Activated naive CD8-positive, alpha-beta T cell treated with anti-CD3 and anti-CD28 coated beads for 36 hours (primary cell): ENCODE measurements at regions not wholly inside any gene's neighbourhood (a gene's known extent, or its start where the extent isn't known, plus 50 kb on each side); places are given as distances from the start of the nearest gene placed in this dataset.

Experiments
- DNase-seq: peaks from one replicate; pipeline ENCODE4 v3.0.0; 2021
- H3K27ac Mint-ChIP-seq: one replicate; pipeline ENCODE4 v1.8.0; 2022; ENCODE audit warnings: mild to moderate bottlenecking, moderate library complexity, mixed read lengths
- H3K27me3 Mint-ChIP-seq: one replicate; pipeline ENCODE4 v1.8.0; 2022; ENCODE audit warnings: mild to moderate bottlenecking, mixed read lengths
- H3K36me3 Mint-ChIP-seq: one replicate; pipeline ENCODE4 v1.8.0; 2021; ENCODE audit warnings: mild to moderate bottlenecking, mixed read lengths
- H3K4me1 Mint-ChIP-seq: one replicate; pipeline ENCODE4 v1.8.0; 2021; ENCODE audit warnings: mixed read lengths
- H3K4me3 Mint-ChIP-seq: one replicate; pipeline ENCODE4 v1.8.0; 2022; ENCODE audit warnings: mild to moderate bottlenecking, moderate library complexity, mixed read lengths
- H3K9me3 Mint-ChIP-seq: one replicate; pipeline ENCODE4 v1.8.0; 2022; ENCODE audit warnings: mixed read lengths

GRCh38 chr21:28761674-28762356 lies 230.9 kb downstream of the LTN1 start:
- DNase-seq, result no peak
- Mint-ChIP-seq H3K4me3 (no peak overlapping the region), H3K36me3 (peaks cover 13% of the 10 kb centered on the region), H3K4me1 (no peaks in the 10 kb centered on the region), H3K9me3 (peaks cover 8% of the 10 kb centered on the region), H3K27ac (no peak overlapping the region), H3K27me3 (no peaks in the 10 kb centered on the region)

DNA sequence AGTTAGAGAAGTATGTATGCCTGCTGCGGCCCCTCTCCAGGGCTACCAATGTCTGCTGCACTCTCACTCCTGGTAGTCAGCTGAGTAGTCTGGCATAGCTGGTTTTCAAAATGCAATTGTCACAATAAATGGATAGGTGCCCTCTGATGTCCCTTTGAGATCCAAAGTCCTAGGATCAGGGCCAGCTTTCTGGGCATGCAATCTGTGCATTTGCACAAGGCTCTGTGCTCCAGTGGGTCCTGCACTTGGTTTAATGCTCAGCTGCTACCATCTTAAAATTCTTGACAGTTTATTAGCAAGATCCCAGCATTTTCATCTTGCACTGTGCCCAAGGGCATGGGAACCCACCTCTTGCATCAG lies 233.8 kb downstream of the LTN1 start:
- no peak for DNase-seq
- Mint-ChIP-seq H3K4me1 (no peaks in the 10 kb centered on the region), H3K27me3 (no peaks in the 10 kb centered on the region), H3K36me3 (peaks cover 4% of the 10 kb centered on the region), H3K9me3 (no peaks in the 10 kb centered on the region), H3K27ac (no peak overlapping the region), H3K4me3 (no peak overlapping the region)

DNA sequence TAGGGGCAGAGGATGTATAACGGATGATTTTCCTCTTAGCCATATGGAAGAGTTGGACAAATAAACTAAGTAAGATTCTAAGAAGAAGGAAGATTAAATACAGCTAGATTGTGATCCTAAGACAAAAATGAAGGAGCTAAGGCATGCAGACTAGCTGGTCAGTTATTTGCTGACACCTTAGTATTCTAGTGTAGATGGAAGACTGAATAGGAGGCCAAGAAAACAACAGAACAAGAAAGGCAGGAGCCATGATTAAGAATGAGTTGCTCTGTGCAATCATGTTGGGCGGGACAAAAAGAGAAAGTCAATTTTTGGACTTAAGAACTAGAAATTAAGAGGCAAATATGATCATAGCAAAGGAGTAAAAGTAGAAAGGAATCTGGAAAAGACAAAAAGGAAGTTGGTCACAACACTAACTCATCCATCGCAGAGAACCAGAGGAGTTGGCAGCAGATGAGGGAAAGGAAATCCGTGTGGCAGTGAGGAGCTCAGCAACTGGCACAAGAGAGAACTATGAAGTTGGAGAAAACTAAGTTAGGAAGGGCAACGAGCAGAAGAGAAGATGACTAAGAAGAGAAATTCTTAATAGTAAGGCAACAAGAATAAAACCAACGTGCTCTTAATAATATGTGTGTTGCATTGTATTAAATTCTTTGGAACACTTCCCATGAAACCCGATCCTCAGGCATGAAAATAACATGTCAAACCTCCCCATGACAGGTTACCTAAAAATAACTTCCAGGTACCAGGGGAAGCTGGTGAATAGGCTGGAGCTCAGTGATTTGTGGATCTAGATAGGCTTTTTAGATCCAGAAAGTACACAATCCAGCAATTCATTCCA lies 234.4 kb downstream of the LTN1 start:
- Mint-ChIP-seq H3K27ac (no peak overlapping the region), H3K27me3 (no peaks in the 10 kb centered on the region), H3K4me1 (no peaks in the 10 kb centered on the region), H3K9me3 (no peaks in the 10 kb centered on the region), H3K4me3 (no peak overlapping the region), H3K36me3 (peaks cover 4% of the 10 kb centered on the region)
- no peak for DNase-seq

GRCh38 chr21:28754862-28755261 lies 237.8 kb downstream of the LTN1 start:
- Mint-ChIP-seq H3K9me3 (no peaks in the 10 kb centered on the region), H3K27me3 (no peaks in the 10 kb centered on the region), H3K36me3 (peaks cover 2% of the 10 kb centered on the region), H3K27ac (no peak overlapping the region), H3K4me3 (no peak overlapping the region), H3K4me1 (no peaks in the 10 kb centered on the region)
- DNase-seq, result no peak

- DNase-seq, result no peak
- H3K4me1 Mint-ChIP-seq, result no peaks in the 10 kb centered on the region
- no peaks in the 10 kb centered on the region for H3K36me3 Mint-ChIP-seq
- H3K4me3 Mint-ChIP-seq, result no peak overlapping the region
- H3K27ac Mint-ChIP-seq, result no peak overlapping the region
- no peaks in the 10 kb centered on the region for H3K27me3 Mint-ChIP-seq
- no peaks in the 10 kb centered on the region for H3K9me3 Mint-ChIP-seq
Observed at GRCh38 chr21:28754127-28754611, 238.5 kb downstream of the LTN1 start.

- no peak overlapping the region for H3K27ac Mint-ChIP-seq
- H3K36me3 Mint-ChIP-seq, result no peaks in the 10 kb centered on the region
- H3K9me3 Mint-ChIP-seq, result no peaks in the 10 kb centered on the region
- no peaks in the 10 kb centered on the region for H3K4me1 Mint-ChIP-seq
- H3K4me3 Mint-ChIP-seq, result no peak overlapping the region
- no peaks in the 10 kb centered on the region for H3K27me3 Mint-ChIP-seq
- no peak for DNase-seq
Observed at GRCh38 chr21:28752131-28752530, 240.5 kb downstream of the LTN1 start.

GRCh38 chr21:28751176-28751575 lies 241.5 kb downstream of the LTN1 start:
- no peak overlapping the region for H3K27ac Mint-ChIP-seq
- no peaks in the 10 kb centered on the region for H3K36me3 Mint-ChIP-seq
- no peak for DNase-seq
- H3K27me3 Mint-ChIP-seq, result no peaks in the 10 kb centered on the region
- no peak overlapping the region for H3K4me3 Mint-ChIP-seq
- no peaks in the 10 kb centered on the region for H3K9me3 Mint-ChIP-seq
- no peaks in the 10 kb centered on the region for H3K4me1 Mint-ChIP-seq

DNA sequence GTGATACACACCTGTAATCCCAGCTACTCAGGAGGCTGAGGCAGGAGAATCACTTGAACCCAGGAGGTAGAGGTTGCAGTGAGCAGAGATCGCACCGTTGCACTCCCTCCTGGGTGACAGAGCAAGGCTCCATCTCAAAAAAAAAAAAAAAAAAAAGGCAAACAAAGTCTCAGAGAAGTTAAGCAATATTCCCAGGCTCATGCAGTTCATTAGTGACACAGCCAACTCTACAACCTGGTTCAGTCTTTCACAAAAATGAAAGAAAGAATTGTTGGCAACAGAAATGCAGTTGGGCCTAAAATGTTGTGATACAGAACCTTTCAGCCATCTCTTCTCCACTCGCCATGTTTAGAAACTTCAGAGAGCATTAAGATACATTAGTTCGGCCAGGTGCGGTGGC lies 242.1 kb downstream of the LTN1 start:
- Mint-ChIP-seq H3K36me3 (no peaks in the 10 kb centered on the region), H3K4me1 (no peaks in the 10 kb centered on the region), H3K4me3 (no peak overlapping the region), H3K27ac (no peak overlapping the region), H3K9me3 (no peaks in the 10 kb centered on the region), H3K27me3 (no peaks in the 10 kb centered on the region)
- DNase-seq, result no peak

GRCh38 chr21:28749536-28749935 lies 243.1 kb downstream of the LTN1 start:
- Mint-ChIP-seq H3K27ac (no peak overlapping the region), H3K36me3 (no peaks in the 10 kb centered on the region), H3K4me1 (no peaks in the 10 kb centered on the region), H3K9me3 (no peaks in the 10 kb centered on the region), H3K27me3 (no peaks in the 10 kb centered on the region), H3K4me3 (no peak overlapping the region)
- no peak for DNase-seq

- no peak for DNase-seq
- H3K27ac Mint-ChIP-seq, result no peak overlapping the region
- no peak overlapping the region for H3K4me3 Mint-ChIP-seq
- H3K9me3 Mint-ChIP-seq, result no peaks in the 10 kb centered on the region
- no peaks in the 10 kb centered on the region for H3K4me1 Mint-ChIP-seq
- no peaks in the 10 kb centered on the region for H3K27me3 Mint-ChIP-seq
- H3K36me3 Mint-ChIP-seq, result peaks cover 3% of the 10 kb centered on the region
Observed at GRCh38 chr21:28747464-28747863, 245.2 kb downstream of the LTN1 start.

- H3K27me3 Mint-ChIP-seq, result no peaks in the 10 kb centered on the region
- peaks cover 3% of the 10 kb centered on the region for H3K36me3 Mint-ChIP-seq
- no peak overlapping the region for H3K4me3 Mint-ChIP-seq
- DNase-seq, result no peak
- H3K9me3 Mint-ChIP-seq, result no peaks in the 10 kb centered on the region
- H3K27ac Mint-ChIP-seq, result no peak overlapping the region
- no peaks in the 10 kb centered on the region for H3K4me1 Mint-ChIP-seq
Observed at GRCh38 chr21:28746166-28746565, 246.5 kb downstream of the LTN1 start.

- DNase-seq, result peak; percentile 59
- Mint-ChIP-seq H3K9me3 (no peaks in the 10 kb centered on the region), H3K36me3 (peaks cover 3% of the 10 kb centered on the region), H3K4me1 (no peaks in the 10 kb centered on the region), H3K4me3 (no peak overlapping the region), H3K27ac (no peak overlapping the region), H3K27me3 (no peaks in the 10 kb centered on the region)
Observed at GRCh38 chr21:28745131-28746016, 247.3 kb downstream of the LTN1 start.

DNA sequence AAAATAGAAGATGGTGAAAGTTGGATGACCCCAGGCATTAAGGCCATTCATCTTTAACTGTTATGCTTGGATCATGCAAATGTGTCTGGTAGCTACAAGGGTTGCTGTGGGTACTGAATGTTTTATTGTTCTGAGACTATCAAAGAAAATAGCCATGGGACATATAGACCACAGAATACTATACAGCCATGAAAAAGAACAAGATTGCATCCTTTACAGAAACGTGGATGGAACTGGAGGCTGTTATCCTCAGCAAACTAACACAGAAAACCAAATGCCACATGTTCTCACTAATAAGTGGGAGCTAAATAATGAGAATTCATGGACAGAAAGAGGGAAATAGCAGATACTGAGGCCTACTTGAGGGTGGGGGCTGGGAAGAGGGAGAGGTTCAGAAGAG lies 249.0 kb downstream of the LTN1 start:
- peaks cover 4% of the 10 kb centered on the region for H3K4me1 Mint-ChIP-seq
- no peaks in the 10 kb centered on the region for H3K9me3 Mint-ChIP-seq
- no peak for DNase-seq
- H3K36me3 Mint-ChIP-seq, result peaks cover 3% of the 10 kb centered on the region
- H3K27me3 Mint-ChIP-seq, result no peaks in the 10 kb centered on the region
- H3K4me3 Mint-ChIP-seq, result no peak overlapping the region
- no peak overlapping the region for H3K27ac Mint-ChIP-seq

DNA sequence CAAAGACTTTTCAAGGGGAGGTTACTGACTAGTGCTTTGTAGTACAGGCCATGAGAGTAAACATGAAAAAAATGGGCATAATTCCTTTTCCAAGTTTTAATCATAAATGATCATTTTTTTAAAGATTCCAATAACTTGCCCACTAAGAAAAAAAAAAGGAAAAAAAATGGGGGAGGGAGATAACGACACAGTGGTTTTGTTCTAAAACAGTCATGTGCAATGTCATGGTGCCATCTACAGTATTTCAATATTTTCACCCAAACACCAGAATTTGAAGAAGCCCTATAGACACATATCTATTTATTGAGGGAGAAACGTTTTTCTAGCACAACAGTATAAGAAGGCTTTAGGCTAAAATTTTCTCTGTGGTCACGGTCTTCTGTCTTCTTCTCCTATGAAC lies 250.2 kb downstream of the LTN1 start:
- Mint-ChIP-seq H3K9me3 (no peaks in the 10 kb centered on the region), H3K4me1 (peaks cover 7% of the 10 kb centered on the region), H3K27me3 (no peaks in the 10 kb centered on the region), H3K27ac (no peak overlapping the region), H3K4me3 (no peak overlapping the region), H3K36me3 (peaks cover 3% of the 10 kb centered on the region)
- no peak for DNase-seq

DNA sequence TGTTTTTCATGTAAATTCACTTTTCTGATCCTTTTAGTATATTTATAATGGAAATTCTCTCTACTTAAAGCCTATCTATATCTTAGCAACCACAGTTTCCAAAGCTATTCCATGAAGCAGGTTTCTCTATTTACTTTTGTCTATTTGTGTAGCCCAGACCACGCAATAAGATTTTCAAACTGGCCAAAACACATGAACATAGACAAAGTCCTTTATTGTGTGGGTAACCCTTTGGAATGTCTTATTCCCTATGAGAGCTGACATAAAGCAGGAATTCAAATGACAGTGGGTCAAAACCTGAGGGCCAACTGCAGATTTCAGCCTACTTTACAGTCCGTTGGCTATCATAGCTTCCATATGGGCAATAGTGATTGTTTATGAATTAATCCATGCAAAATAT lies 252.6 kb downstream of the LTN1 start:
- Mint-ChIP-seq H3K9me3 (no peaks in the 10 kb centered on the region), H3K27me3 (no peaks in the 10 kb centered on the region), H3K36me3 (peaks cover 3% of the 10 kb centered on the region), H3K4me3 (no peak overlapping the region), H3K4me1 (peaks cover 7% of the 10 kb centered on the region), H3K27ac (no peak overlapping the region)
- no peak for DNase-seq
